ENCODE measurements at regions not wholly inside any gene's neighbourhood (a gene's known extent, or its start where the extent isn't known, plus 50 kb on each side); places are given as distances from the start of the nearest gene placed in this dataset.

- H3K9me2 ChIP-seq (ENCODE audit: insufficient read depth): peaks cover 15% of the 10 kb centered on the region; the same call in 1 of the 2 replicates
- Mint-ChIP-seq H3K4me3 (no peak overlapping the region), H3K27ac (no peak overlapping the region), H3K9me3 (peaks cover 12% of the 10 kb centered on the region), H3K36me3 (ENCODE audit: low read depth) (peaks cover 7% of the 10 kb centered on the region; the same call in 1 of the 3 replicates), H3K4me1 (peaks cover 7% of the 10 kb centered on the region; the same call in 2 of the 3 replicates), H3K27me3 (ENCODE audit: insufficient read depth, low read depth, poor library complexity) (peaks cover 7% of the 10 kb centered on the region)
- peak; percentile 44; the same call in 2 of the 3 replicates for ATAC-seq
- no peaks in the 10 kb centered on the region for H3K27me3 ChIP-seq (ENCODE audit: insufficient read depth)
- no peak overlapping the region for H3K4me3 ChIP-seq
- H3K36me3 ChIP-seq (ENCODE audit: insufficient read depth): no peaks in the 10 kb centered on the region
- H3F3A ChIP-seq (replicated peaks; ENCODE audit: low read depth): no peaks in the 10 kb centered on the region
- H3K4me2 ChIP-seq: no peak overlapping the region
- peak; percentile 19 to 45; a peak in 2 of 4 replicates for TF ChIP-seq CTCF (conservative IDR thresholded peaks at IDR 0.05; ENCODE audit: low read depth in 2 of 2)
- no peak for TF ChIP-seq EZH2 (IDR thresholded peaks at IDR 0.05; ENCODE audit: low read depth, unreplicated experiment)
- no peak for TF ChIP-seq POLR2AphosphoS5 (IDR thresholded peaks at IDR 0.05; ENCODE audit: low read depth)
- TF ChIP-seq REST (IDR thresholded peaks at IDR 0.05; ENCODE audit: unreplicated experiment): no peak
- no peak for TF ChIP-seq NANOG (IDR thresholded peaks at IDR 0.05; ENCODE audit: borderline replicate concordance)
- TF ChIP-seq ETS1 (IDR thresholded peaks at IDR 0.05): no peak
- no peak for TF ChIP-seq ZNF114 (CRISPR knock-in tag; IDR thresholded peaks at IDR 0.05)
- H3K27ac ChIP-seq (ENCODE audit: low read depth): no peak overlapping the region
- H3K4me1 ChIP-seq (ENCODE audit: insufficient read depth): no peaks in the 10 kb centered on the region
- no peaks in the 10 kb centered on the region for H3K79me2 ChIP-seq (replicated peaks; ENCODE audit: insufficient read depth)
- H2AFZ ChIP-seq: no peak overlapping the region
- DNase-seq (ENCODE audit: low spot score): no peak
- no peaks in the 10 kb centered on the region for H4K20me1 ChIP-seq (replicated peaks; ENCODE audit: insufficient read depth)
Observed at GRCh38 chr7:132720835-132721234, 144.6 kb upstream of the PLXNA4 start.

GRCh38 chr7:132713893-132714292 lies 137.6 kb upstream of the PLXNA4 start:
- DNase-seq (ENCODE audit: low spot score): no peak
- no peak overlapping the region for H3K4me2 ChIP-seq
- no peak for TF ChIP-seq CREB1 (CRISPR knock-in tag; IDR thresholded peaks at IDR 0.05; ENCODE audit: low read depth)
- TF ChIP-seq STAT1 (IDR thresholded peaks at IDR 0.05; ENCODE audit: unreplicated experiment): no peak
- TF ChIP-seq EZH2phosphoT487 (IDR thresholded peaks at IDR 0.05; ENCODE audit: unreplicated experiment): no peak
- no peak for TF ChIP-seq ZNF114 (CRISPR knock-in tag; IDR thresholded peaks at IDR 0.05)

More at GRCh38 chr7:132713893-132714292, 137.6 kb upstream of the PLXNA4 start:
- no peaks in the 10 kb centered on the region for H3K27me3 ChIP-seq (ENCODE audit: insufficient read depth)
- no peak overlapping the region for H3K4me3 ChIP-seq
- no peak overlapping the region for H3K4me3 Mint-ChIP-seq
- H3K4me1 ChIP-seq (ENCODE audit: insufficient read depth): no peaks in the 10 kb centered on the region
- no peaks in the 10 kb centered on the region for H3K36me3 Mint-ChIP-seq (ENCODE audit: low read depth)
- H3K36me3 ChIP-seq (ENCODE audit: insufficient read depth): no peaks in the 10 kb centered on the region
- no peaks in the 10 kb centered on the region for H3K79me2 ChIP-seq (replicated peaks; ENCODE audit: insufficient read depth)
- no peak for ATAC-seq
- no peaks in the 10 kb centered on the region; the same call in 2 of the 3 replicates for H3K4me1 Mint-ChIP-seq
- H3K27me3 Mint-ChIP-seq (ENCODE audit: insufficient read depth, low read depth, poor library complexity): peaks cover 2% of the 10 kb centered on the region
- H3K27ac ChIP-seq (ENCODE audit: low read depth): no peak overlapping the region
- H4K20me1 ChIP-seq (replicated peaks; ENCODE audit: insufficient read depth): no peaks in the 10 kb centered on the region
- no peak overlapping the region for H2AFZ ChIP-seq
- H3F3A ChIP-seq (replicated peaks; ENCODE audit: low read depth): no peaks in the 10 kb centered on the region
- peaks cover 11% of the 10 kb centered on the region; the same call in 1 of the 2 replicates for H3K9me2 ChIP-seq (ENCODE audit: insufficient read depth)
- H3K9me3 Mint-ChIP-seq: peaks cover 2% of the 10 kb centered on the region; the same call in 2 of the 3 replicates
- no peak overlapping the region for H3K27ac Mint-ChIP-seq

Data from GM23338 (cell line).